HEK293T (cell line): ENCODE measurements at regions not wholly inside any gene's neighbourhood (a gene's known extent, or its start where the extent isn't known, plus 50 kb on each side); places are given as distances from the start of the nearest gene placed in this dataset.

Experiments
- CTCF ChIA-PET: fragments of 350-600 bp; formaldehyde crosslinking; extraction: SDS; loops from one replicate; lab custom pipeline; 2021; ENCODE audit warnings: antibody characterized with exemption, inconsistent platforms; lab: Yijun Ruan, JAX
- POLR2A ChIA-PET: fragments of 350-600 bp; formaldehyde crosslinking; extraction: SDS; loops from one replicate; lab custom pipeline; 2020; ENCODE audit warnings: antibody characterized with exemption, inconsistent platforms; lab: Yijun Ruan, JAX
- DNase-seq: peaks from one replicate; pipeline ENCODE4 v3.0.0; 2012; ENCODE audit warnings: mixed read lengths; ENCODE audit errors: extremely low spot score
- ARNT ChIP-seq: fragments of 450-650 bp; IDR thresholded peaks from 2 replicates; pipeline ENCODE4 v1.6.1; 2017; ENCODE audit warnings: mild to moderate bottlenecking
- BHLHE40 ChIP-seq: fragments of 450-650 bp; IDR thresholded peaks from 2 replicates; pipeline ENCODE4 v1.6.1; 2016; ENCODE audit warnings: mild to moderate bottlenecking, moderate library complexity, borderline replicate concordance
- CTBP1 ChIP-seq: fragments of 450-650 bp; IDR thresholded peaks from 2 replicates; pipeline ENCODE4 v1.6.1; 2016; ENCODE audit warnings: borderline replicate concordance
- ELF4 ChIP-seq: fragments of 450-650 bp; IDR thresholded peaks from 2 replicates; pipeline ENCODE4 v1.6.1; 2017; ENCODE audit warnings: antibody characterized with exemption
- FOXA1 ChIP-seq: fragments of 450-650 bp; IDR thresholded peaks from 2 replicates; pipeline ENCODE4 v1.6.1; 2016; ENCODE audit warnings: mild to moderate bottlenecking
- FOXK2 ChIP-seq: fragments of 450-650 bp; IDR thresholded peaks from 2 replicates; pipeline ENCODE4 v1.6.1; 2016; ENCODE audit warnings: mild to moderate bottlenecking
- FOXM1 ChIP-seq: fragments of 450-650 bp; IDR thresholded peaks from 2 replicates; pipeline ENCODE4 v1.6.1; 2017; ENCODE audit warnings: mild to moderate bottlenecking, borderline replicate concordance
- HDGF ChIP-seq: fragments of 450-650 bp; IDR thresholded peaks from 2 replicates; pipeline ENCODE4 v1.6.1; 2017; ENCODE audit warnings: antibody characterized with exemption, borderline replicate concordance
- L3MBTL2 ChIP-seq: fragments of 450-650 bp; conservative IDR thresholded peaks from 2 replicates; pipeline ENCODE4 v1.6.1; 2016; ENCODE audit warnings: mild to moderate bottlenecking
- LEF1 ChIP-seq: fragments of 450-650 bp; IDR thresholded peaks from 2 replicates; pipeline ENCODE4 v1.6.1; 2017; ENCODE audit warnings: mild to moderate bottlenecking, borderline replicate concordance
- NFRKB ChIP-seq: fragments of 450-650 bp; IDR thresholded peaks from 2 replicates; pipeline ENCODE4 v1.6.1; 2016; ENCODE audit warnings: mild to moderate bottlenecking, moderate library complexity
- SP1 ChIP-seq: fragments of 450-650 bp; IDR thresholded peaks from 2 replicates; pipeline ENCODE4 v1.6.1; 2017
- SUZ12 ChIP-seq: fragments of 450-650 bp; IDR thresholded peaks from 2 replicates; pipeline ENCODE4 v1.6.1; 2016; ENCODE audit warnings: mild to moderate bottlenecking
- TARDBP ChIP-seq: fragments of 450-650 bp; IDR thresholded peaks from 2 replicates; pipeline ENCODE4 v1.6.1; 2016
- ZNF384 ChIP-seq: fragments of 450-650 bp; IDR thresholded peaks from 2 replicates; pipeline ENCODE4 v1.6.1; 2016
- TF ChIP-seq, protein P1 (sequence below): fragments of 450-650 bp; IDR thresholded peaks from 2 replicates; pipeline ENCODE4 v1.6.1; 2016

DNA sequence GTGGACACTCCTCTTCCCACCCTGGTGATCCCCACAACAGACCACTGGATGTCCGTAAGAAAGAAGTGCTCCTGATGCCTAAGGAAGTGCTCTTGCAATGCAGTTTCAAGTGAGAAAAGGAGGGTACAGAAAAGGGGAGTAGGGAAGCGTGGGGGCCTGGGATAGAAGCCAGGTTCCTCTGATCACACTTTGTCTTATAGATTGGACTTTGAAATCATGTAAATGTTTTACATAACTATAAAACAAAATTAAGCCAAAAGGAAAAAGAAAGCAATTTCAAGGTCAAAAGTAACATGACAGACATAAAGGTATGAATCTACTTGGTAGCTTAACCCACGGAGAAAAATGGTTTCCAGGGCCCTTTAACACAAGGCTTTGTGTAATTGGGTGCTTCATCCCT, 107.3 kb upstream of the TRPM1 start:
- ChIA-PET POLR2A (no interaction called here), CTCF (no interaction called here)
- no peak for TF ChIP-seq NFRKB
- TF ChIP-seq ARNT, result no peak
- TF ChIP-seq LEF1, result no peak
- TF ChIP-seq CTBP1, result no peak
- no peak for TF ChIP-seq L3MBTL2
- TF ChIP-seq ZNF384, result no peak
- TF ChIP-seq ELF4, result no peak
- TF ChIP-seq SUZ12, result no peak
- no peak for TF ChIP-seq HDGF
- TF ChIP-seq, protein P1, sequence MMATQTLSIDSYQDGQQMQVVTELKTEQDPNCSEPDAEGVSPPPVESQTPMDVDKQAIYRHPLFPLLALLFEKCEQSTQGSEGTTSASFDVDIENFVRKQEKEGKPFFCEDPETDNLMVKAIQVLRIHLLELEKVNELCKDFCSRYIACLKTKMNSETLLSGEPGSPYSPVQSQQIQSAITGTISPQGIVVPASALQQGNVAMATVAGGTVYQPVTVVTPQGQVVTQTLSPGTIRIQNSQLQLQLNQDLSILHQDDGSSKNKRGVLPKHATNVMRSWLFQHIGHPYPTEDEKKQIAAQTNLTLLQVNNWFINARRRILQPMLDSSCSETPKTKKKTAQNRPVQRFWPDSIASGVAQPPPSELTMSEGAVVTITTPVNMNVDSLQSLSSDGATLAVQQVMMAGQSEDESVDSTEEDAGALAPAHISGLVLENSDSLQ, result no peak
- no peak for TF ChIP-seq FOXA1
- no peak for TF ChIP-seq FOXK2
- no peak for DNase-seq

DNA sequence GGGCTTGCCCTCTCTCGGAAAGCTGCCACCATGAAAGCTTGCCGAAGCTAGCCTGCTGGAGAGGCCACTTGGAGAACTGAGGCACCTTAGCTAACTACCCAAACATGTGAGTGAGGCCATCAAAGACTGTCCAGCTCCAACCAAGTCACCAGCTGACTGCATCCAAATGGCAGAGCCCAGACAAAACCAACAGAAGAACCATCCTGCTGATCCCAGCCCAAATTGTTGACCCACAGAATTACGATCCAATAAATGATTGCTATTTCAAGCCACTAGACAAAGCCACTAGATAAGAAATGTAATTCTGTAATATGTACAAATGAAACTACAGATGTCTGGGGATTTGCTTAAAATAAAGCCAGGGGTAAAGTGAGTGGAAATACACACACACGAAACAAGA, 109.8 kb upstream of the TRPM1 start:
- ChIA-PET POLR2A (no interaction called here), CTCF (no interaction called here)
- TF ChIP-seq CTBP1 (no peak), SP1 (no peak), LEF1 (no peak), BHLHE40 (no peak), NFRKB (no peak), FOXK2 (no peak), ELF4 (no peak), ARNT (no peak), FOXM1 (no peak), FOXA1 (no peak), TARDBP (no peak), ZNF384 (no peak), HDGF (no peak), SUZ12 (no peak), L3MBTL2 (no peak)
- TF ChIP-seq, protein P1, result no peak
- no peak for DNase-seq

DNA sequence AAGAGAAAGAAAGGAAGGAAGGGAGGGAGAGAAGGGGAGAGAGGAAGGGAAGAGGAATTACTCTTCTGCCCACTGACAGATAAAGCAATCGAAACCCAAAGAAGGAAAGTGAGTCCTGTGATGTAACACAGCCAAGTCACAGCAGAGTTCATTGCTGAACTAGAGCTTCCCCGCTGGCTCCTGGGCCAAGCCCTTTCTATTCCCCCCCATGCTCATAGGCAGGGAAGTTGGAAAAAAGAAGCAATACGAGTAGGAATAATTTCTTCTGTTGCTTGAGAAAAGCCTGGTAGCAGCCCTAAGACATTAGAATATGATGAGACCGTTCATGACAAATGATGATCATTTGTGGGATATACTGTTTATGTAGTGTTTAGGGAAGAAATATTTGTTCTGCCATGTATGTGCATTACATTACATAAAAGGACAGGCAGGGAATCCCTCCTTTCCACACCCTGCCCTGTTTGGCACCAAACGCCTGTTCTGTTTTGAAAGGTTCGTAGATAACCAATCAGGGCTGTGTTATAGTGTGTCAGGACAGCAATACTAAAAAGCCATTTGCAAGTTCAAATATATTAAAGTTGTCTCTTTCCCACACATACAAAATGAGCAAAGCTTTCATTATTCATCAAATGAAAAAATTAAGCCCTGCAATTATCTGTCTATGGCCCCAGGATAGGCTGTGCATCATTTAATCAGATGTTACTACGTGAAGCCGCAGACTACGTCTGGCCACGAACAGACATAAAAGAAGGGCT, 111.0 kb upstream of the TRPM1 start:
- no peak for DNase-seq
- TF ChIP-seq, protein P1, result no peak
- TF ChIP-seq TARDBP (no peak), SP1 (no peak), FOXK2 (no peak), ARNT (no peak)
- ChIA-PET POLR2A (no interaction called here), CTCF (no interaction called here)

DNA sequence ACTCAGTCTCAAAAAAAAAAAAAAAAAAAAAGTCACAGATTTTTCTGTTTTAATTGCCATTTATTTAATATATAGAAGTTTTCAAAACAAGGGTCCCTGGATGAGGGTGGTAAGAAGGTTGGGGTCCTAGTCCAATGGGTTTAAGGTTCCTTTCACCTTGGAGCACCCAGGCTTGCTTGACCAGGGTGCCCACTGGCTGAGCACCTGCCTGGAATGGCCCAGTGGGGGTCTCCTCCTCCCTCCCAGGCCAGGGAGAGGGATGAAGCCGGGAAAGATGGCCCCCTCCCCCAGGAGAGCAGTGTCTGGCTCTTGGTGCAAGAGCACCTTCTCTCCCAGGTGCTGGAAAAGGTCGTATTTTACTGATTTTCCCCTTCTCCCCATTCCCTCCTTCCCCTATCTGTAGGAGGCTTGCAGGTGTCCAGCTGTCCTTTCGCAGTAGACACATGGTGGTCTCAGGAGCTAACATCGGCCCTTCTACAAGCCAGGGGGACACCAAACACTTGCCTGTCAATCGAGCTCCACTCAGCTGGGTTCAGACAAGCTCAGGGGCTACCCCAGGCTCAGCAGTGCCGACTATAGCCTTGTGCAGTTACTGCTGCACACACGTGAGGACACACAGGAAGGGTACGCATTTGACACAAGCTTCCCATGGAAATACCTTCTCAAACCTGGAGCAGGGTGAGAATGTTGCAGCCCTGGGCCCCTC, 112.3 kb upstream of the KLF13 start:
- ChIA-PET POLR2A (interaction anchor here (1.6 kb wide), 1 partner anchor 112 kb away, joined by 5 read pairs; the partner anchor contains the start of gene KLF13), CTCF (interaction anchor here (1.5 kb wide), 2 partner anchors 12 to 221 kb away, joined by 5 to 6 read pairs; no protein-coding TSS in a partner anchor)
- TF ChIP-seq SUZ12, result no peak
- TF ChIP-seq SP1, result no peak
- no peak for TF ChIP-seq ZNF384
- no peak for TF ChIP-seq FOXM1
- TF ChIP-seq, protein P1, result no peak
- TF ChIP-seq TARDBP, result no peak
- no peak for TF ChIP-seq BHLHE40
- no peak for TF ChIP-seq CTBP1
- TF ChIP-seq ELF4, result no peak
- no peak for TF ChIP-seq L3MBTL2
- TF ChIP-seq ARNT, result no peak
- TF ChIP-seq FOXA1, result no peak
- no peak for TF ChIP-seq NFRKB
- no peak for TF ChIP-seq HDGF
- no peak for TF ChIP-seq LEF1
- no peak for TF ChIP-seq FOXK2
- no peak for DNase-seq

GRCh38 chr15:31214864-31215489, 111.7 kb upstream of the KLF13 start:
- ChIA-PET CTCF (interaction anchor here (1.5 kb wide), 2 partner anchors 11 to 220 kb away, joined by 5 to 6 read pairs; no protein-coding TSS in a partner anchor), POLR2A (interaction anchor here (1.3 to 1.6 kb wide), 2 partner anchors 112 to 220 kb away, joined by 3 to 5 read pairs; partner anchors contain the start of gene KLF13)
- no peak for DNase-seq
- TF ChIP-seq TARDBP (no peak), FOXM1 (no peak), FOXK2 (no peak), L3MBTL2 (no peak), NFRKB (no peak), ARNT (no peak), FOXA1 (no peak), CTBP1 (no peak), ELF4 (no peak), ZNF384 (no peak), BHLHE40 (no peak), HDGF (no peak)
- TF ChIP-seq, protein P1, result no peak
